ENCODE measurements at regions not wholly inside any gene's neighbourhood (a gene's known extent, or its start where the extent isn't known, plus 50 kb on each side); places are given as distances from the start of the nearest gene placed in this dataset.

DNA sequence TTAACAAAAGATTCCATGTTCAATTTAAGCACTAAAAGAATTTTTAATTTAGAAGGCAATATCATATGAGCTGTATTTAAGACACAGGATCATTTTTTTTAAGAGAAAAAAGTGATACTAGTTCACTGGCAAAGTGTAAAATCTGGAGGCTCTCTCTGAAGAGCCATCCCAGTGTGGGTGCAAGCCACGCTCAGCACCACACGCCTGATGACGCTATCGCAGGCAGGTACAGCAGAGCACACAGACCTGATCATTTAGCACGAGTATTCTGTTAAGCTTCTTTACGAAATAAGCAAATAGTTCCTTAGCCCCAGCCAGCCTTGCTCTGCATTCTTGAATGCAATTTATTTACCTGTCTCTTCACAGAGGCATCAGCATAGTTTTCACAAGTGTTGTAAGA, 198.6 kb downstream of the SIPA1L2 start:
- H3K36me3 ChIP-seq (ENCODE audit: insufficient read depth, insufficient read length, low read length): peaks cover 74% of the 10 kb centered on the region
- no peaks in the 10 kb centered on the region for H3K4me1 ChIP-seq (ENCODE audit: insufficient read depth, insufficient read length)
- no peak for DNase-seq (ENCODE audit: low read depth, low spot score)

DNA sequence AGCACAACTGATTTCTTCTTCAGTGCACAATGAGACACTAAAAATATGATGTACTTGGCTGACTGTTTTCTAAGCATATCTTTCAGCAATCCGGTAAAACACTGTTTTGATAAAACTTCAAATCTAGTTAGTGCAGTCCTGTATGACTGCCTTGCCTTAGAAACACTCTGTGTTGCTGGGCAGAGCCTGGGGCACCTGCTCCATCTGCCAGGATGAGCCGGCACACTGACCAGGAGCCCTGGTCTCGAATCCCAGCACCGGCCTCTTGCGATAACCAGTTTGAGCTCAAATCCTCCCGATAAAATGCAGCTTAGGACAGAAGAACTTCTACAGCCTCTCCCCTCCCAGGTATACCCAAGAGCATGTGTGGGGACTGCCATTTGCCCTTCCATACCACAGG, 199.5 kb downstream of the SIPA1L2 start:
- Histone ChIP-seq H3K27me3 (ENCODE audit: insufficient read depth, insufficient read length) (no peaks in the 10 kb centered on the region), H3K36me3 (ENCODE audit: insufficient read depth, insufficient read length, low read length) (peaks cover 73% of the 10 kb centered on the region), H3K4me1 (ENCODE audit: insufficient read depth, insufficient read length) (no peaks in the 10 kb centered on the region), H3K4me3 (ENCODE audit: insufficient read length, low read depth) (no peak overlapping the region), H3K9me3 (ENCODE audit: insufficient read depth, low read length) (no peaks in the 10 kb centered on the region), H3K9ac (ENCODE audit: insufficient read length, low read depth) (no peak overlapping the region)
- DNase-seq (ENCODE audit: low read depth, low spot score): no peak
- no peak for TF ChIP-seq SUZ12 (IDR thresholded peaks at IDR 0.05; ENCODE audit: extremely low read depth, insufficient read depth, insufficient read length)
- TF ChIP-seq YY1 (IDR thresholded peaks at IDR 0.05; ENCODE audit: insufficient read depth, insufficient read length): no peak
- TF ChIP-seq ZNF274 (IDR thresholded peaks at IDR 0.05; ENCODE audit: low read depth, low read length): no peak

More for the DNA sequence above, 198.6 kb downstream of the SIPA1L2 start:
- no peak overlapping the region for H3K9ac ChIP-seq (ENCODE audit: insufficient read length, low read depth)
- no peaks in the 10 kb centered on the region for H3K9me3 ChIP-seq (ENCODE audit: insufficient read depth, low read length)
- no peaks in the 10 kb centered on the region for H3K27me3 ChIP-seq (ENCODE audit: insufficient read depth, insufficient read length)
- TF ChIP-seq SUZ12 (IDR thresholded peaks at IDR 0.05; ENCODE audit: extremely low read depth, insufficient read depth, insufficient read length): no peak
- TF ChIP-seq ZNF274 (IDR thresholded peaks at IDR 0.05; ENCODE audit: low read depth, low read length): no peak
- TF ChIP-seq YY1 (IDR thresholded peaks at IDR 0.05; ENCODE audit: insufficient read depth, insufficient read length): no peak
- no peak overlapping the region for H3K4me3 ChIP-seq (ENCODE audit: insufficient read length, low read depth)

DNA sequence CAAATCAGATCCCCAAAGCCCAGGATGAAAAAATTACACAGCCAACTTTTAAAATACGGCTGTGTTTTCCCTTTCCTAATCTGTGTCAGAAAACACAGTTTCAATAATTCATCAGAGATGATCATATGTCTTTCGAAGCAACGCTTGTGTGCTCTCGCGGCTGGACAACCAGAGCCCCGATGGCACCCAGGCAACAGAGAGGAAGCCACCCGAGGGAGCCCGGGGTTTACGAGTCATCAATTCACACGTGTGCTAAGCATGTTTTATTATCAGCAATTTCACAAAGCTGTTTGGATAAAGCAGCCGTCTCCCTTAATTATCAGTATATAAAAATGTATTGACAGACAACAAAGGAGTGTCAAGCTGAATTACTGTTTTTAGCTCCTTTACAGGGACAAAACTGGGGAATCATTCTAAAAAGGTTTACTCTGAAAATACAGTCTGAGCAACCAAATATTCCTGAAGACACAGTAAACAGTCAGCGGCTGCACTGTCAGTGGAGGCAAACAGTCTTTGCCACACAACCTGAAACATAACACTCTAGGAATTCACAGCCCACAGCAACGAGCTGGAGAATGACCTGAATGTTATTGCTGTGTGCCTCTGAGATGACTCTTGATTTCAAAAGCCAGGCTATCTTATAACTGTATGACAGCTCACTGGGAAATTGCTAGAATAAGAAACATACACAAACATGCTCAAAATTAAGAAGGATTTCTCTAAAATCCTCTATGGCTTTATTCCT, 201.0 kb downstream of the SIPA1L2 start:
- Histone ChIP-seq H3K4me3 (ENCODE audit: insufficient read length, low read depth) (no peak overlapping the region), H3K36me3 (ENCODE audit: insufficient read depth, insufficient read length, low read length) (peaks cover 68% of the 10 kb centered on the region), H3K9ac (ENCODE audit: insufficient read length, low read depth) (no peak overlapping the region), H3K4me1 (ENCODE audit: insufficient read depth, insufficient read length) (no peaks in the 10 kb centered on the region), H3K27me3 (ENCODE audit: insufficient read depth, insufficient read length) (no peaks in the 10 kb centered on the region), H3K9me3 (ENCODE audit: insufficient read depth, low read length) (no peaks in the 10 kb centered on the region)
- TF ChIP-seq ZNF274 (IDR thresholded peaks at IDR 0.05; ENCODE audit: low read depth, low read length): no peak
- no peak for DNase-seq (ENCODE audit: low read depth, low spot score)

DNA sequence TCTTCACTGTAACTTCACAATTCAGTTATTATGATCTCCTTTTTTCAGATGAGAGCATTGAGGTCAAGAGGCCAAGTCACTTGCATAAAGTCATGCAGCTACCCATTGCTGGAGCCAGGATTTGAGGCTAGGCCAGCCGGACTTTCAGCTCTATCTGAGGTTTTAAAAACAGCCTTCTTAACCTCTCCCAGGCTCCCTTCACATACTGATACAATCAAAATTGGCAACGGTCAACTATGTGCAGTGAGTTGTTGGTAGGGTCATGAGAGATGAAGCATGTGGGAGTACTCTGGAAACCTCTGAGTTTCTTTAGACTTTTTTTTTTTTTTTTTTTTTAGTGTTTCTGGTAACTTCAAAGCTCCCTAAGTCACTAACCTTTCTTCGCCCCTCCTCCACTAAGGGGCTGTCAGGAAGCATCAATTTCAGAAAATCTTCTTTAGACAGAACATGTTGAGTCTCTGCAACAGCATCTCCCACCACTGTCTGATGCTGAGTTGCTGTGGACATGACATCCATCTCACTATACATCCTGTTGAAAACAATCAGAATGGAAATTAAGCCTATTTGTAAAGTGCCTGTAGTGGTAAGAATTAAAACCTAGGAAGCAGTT, 201.8 kb downstream of the SIPA1L2 start:
- peaks cover 67% of the 10 kb centered on the region for H3K36me3 ChIP-seq (ENCODE audit: insufficient read depth, insufficient read length, low read length)

DNA sequence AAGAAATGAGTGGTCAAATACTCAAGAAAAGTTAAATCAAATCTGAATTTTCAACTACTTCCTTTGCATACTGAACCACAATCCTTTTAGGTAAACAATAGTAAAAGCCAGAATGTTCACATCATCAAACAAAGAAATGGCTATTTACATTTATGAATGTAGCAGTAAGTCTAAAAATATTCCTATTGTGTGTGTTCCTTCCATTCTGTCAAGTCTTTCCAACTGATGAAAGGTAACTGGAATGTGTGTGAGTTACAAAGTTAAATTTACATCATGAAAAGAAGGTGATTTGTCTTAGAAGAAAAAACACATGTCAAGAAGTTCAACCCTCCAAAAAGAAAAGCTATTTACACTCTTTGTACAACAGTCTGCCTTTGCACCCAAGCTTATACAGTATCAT, 203.1 kb downstream of the SIPA1L2 start:
- Histone ChIP-seq H3K4me3 (ENCODE audit: insufficient read length, low read depth) (no peak overlapping the region), H3K36me3 (ENCODE audit: insufficient read depth, insufficient read length, low read length) (peaks cover 65% of the 10 kb centered on the region), H3K27me3 (ENCODE audit: insufficient read depth, insufficient read length) (no peaks in the 10 kb centered on the region), H3K9me3 (ENCODE audit: insufficient read depth, low read length) (no peaks in the 10 kb centered on the region), H3K9ac (ENCODE audit: insufficient read length, low read depth) (no peak overlapping the region), H3K4me1 (ENCODE audit: insufficient read depth, insufficient read length) (no peaks in the 10 kb centered on the region)
- TF ChIP-seq SUZ12 (IDR thresholded peaks at IDR 0.05; ENCODE audit: extremely low read depth, insufficient read depth, insufficient read length) (no peak), ZNF274 (IDR thresholded peaks at IDR 0.05; ENCODE audit: low read depth, low read length) (no peak), YY1 (IDR thresholded peaks at IDR 0.05; ENCODE audit: insufficient read depth, insufficient read length) (no peak)
- no peak for DNase-seq (ENCODE audit: low read depth, low spot score)

More for the DNA sequence above, 201.8 kb downstream of the SIPA1L2 start:
- H3K9ac ChIP-seq (ENCODE audit: insufficient read length, low read depth): no peak overlapping the region
- no peaks in the 10 kb centered on the region for H3K27me3 ChIP-seq (ENCODE audit: insufficient read depth, insufficient read length)
- DNase-seq (ENCODE audit: low read depth, low spot score): no peak
- no peaks in the 10 kb centered on the region for H3K9me3 ChIP-seq (ENCODE audit: insufficient read depth, low read length)
- no peak for TF ChIP-seq ZNF274 (IDR thresholded peaks at IDR 0.05; ENCODE audit: low read depth, low read length)
- no peak for TF ChIP-seq SUZ12 (IDR thresholded peaks at IDR 0.05; ENCODE audit: extremely low read depth, insufficient read depth, insufficient read length)
- TF ChIP-seq YY1 (IDR thresholded peaks at IDR 0.05; ENCODE audit: insufficient read depth, insufficient read length): no peak
- H3K4me1 ChIP-seq (ENCODE audit: insufficient read depth, insufficient read length): no peaks in the 10 kb centered on the region
- H3K4me3 ChIP-seq (ENCODE audit: insufficient read length, low read depth): no peak overlapping the region

DNA sequence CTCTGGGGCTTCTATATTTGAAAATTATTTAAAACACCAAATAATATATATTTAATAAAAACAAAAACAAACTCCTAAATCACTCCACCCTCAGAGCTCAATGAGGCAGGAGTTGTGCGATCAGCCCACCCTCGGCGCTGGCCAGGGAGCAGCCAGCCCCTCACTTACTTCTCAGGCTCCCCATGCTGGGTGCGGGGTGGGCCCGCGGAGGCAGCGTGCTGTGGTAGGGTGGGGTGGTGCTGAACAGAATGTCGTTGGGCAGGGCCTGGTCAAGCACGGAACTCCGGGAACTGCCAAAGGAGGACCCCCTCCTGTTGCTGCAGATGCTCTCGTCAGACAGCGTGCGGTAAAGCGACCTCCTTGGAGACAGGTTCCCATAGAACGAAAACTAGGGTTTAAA, 204.5 kb downstream of the SIPA1L2 start:
- TF ChIP-seq YY1 (IDR thresholded peaks at IDR 0.05; ENCODE audit: insufficient read depth, insufficient read length): no peak
- TF ChIP-seq SUZ12 (IDR thresholded peaks at IDR 0.05; ENCODE audit: extremely low read depth, insufficient read depth, insufficient read length): no peak
- Histone ChIP-seq H3K36me3 (ENCODE audit: insufficient read depth, insufficient read length, low read length) (peaks cover 64% of the 10 kb centered on the region), H3K4me1 (ENCODE audit: insufficient read depth, insufficient read length) (no peaks in the 10 kb centered on the region), H3K9ac (ENCODE audit: insufficient read length, low read depth) (no peak overlapping the region), H3K4me3 (ENCODE audit: insufficient read length, low read depth) (no peak overlapping the region), H3K9me3 (ENCODE audit: insufficient read depth, low read length) (no peaks in the 10 kb centered on the region), H3K27me3 (ENCODE audit: insufficient read depth, insufficient read length) (no peaks in the 10 kb centered on the region)
- no peak for DNase-seq (ENCODE audit: low read depth, low spot score)

DNA sequence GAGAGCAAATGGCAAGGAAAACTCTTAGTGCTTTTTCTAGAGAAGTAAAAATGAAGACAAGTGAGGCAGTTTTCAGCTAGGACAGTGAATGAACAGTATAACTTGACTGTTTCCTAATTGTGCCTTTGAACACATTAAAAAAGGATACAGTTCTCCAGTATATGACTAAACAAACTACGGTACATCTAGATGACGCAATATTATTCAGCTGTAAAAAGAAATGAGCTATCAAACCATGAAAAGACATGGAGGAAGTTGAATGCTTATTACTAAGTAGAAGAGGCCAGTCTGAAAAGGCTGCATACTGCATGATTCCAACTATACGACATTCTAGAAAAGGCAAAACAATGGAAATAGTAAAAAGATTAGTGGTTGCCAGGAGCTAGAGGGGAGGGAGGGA, 206.3 kb downstream of the SIPA1L2 start:
- Histone ChIP-seq H3K9me3 (ENCODE audit: insufficient read depth, low read length) (no peaks in the 10 kb centered on the region), H3K9ac (ENCODE audit: insufficient read length, low read depth) (no peak overlapping the region), H3K27me3 (ENCODE audit: insufficient read depth, insufficient read length) (no peaks in the 10 kb centered on the region), H3K4me1 (ENCODE audit: insufficient read depth, insufficient read length) (no peaks in the 10 kb centered on the region), H3K4me3 (ENCODE audit: insufficient read length, low read depth) (no peak overlapping the region), H3K36me3 (ENCODE audit: insufficient read depth, insufficient read length, low read length) (peaks cover 74% of the 10 kb centered on the region)
- TF ChIP-seq YY1 (IDR thresholded peaks at IDR 0.05; ENCODE audit: insufficient read depth, insufficient read length) (no peak), SUZ12 (IDR thresholded peaks at IDR 0.05; ENCODE audit: extremely low read depth, insufficient read depth, insufficient read length) (no peak), ZNF274 (IDR thresholded peaks at IDR 0.05; ENCODE audit: low read depth, low read length) (no peak)
- no peak for DNase-seq (ENCODE audit: low read depth, low spot score)
